SK-N-SH treated with all-trans-retinoic acid at 6 μM for 48 hours (cell line): ENCODE measurements at regions not wholly inside any gene's neighbourhood (a gene's known extent, or its start where the extent isn't known, plus 50 kb on each side); places are given as distances from the start of the nearest gene placed in this dataset.

Experiments
- ATAC-seq: fragments of 200-7000 bp; cut with Tn5 transposase; 3 replicates; pipeline ENCODE4 v1.9.1; 2020; ENCODE audit warnings: mild to moderate bottlenecking, moderate library complexity
- ARNTL ChIP-seq: fragments of 450-650 bp; formaldehyde crosslinking; IDR thresholded peaks from 2 replicates; pipeline ENCODE4 v1.5.0; 2020; ENCODE audit warnings: low read depth, mild to moderate bottlenecking, moderate library complexity, borderline replicate concordance
- BACH2 ChIP-seq: fragments of 250-450 bp; sonication (Bioruptor Pico); IDR thresholded peaks from 2 replicates; pipeline ENCODE4 v1.9.0; 2021; ENCODE audit warnings: mild to moderate bottlenecking, borderline replicate concordance
- CSDC2 ChIP-seq: fragments of 250-450 bp; sonication (Bioruptor Pico); IDR thresholded peaks from 2 replicates; pipeline ENCODE4 v1.5.0; 2020; ENCODE audit warnings: mild to moderate bottlenecking, moderate library complexity
- ESRRG ChIP-seq: fragments of 250-450 bp; sonication (Bioruptor Pico); IDR thresholded peaks from 2 replicates; pipeline ENCODE4 v1.6.1; 2021; ENCODE audit warnings: mild to moderate bottlenecking
- GLIS3 ChIP-seq: fragments of 250-450 bp; sonication (Bioruptor Pico); IDR thresholded peaks from 2 replicates; pipeline ENCODE4 v1.5.0; 2020; ENCODE audit warnings: mild to moderate bottlenecking, moderate library complexity
- ISL1 ChIP-seq: fragments of 250-450 bp; sonication (Bioruptor Pico); IDR thresholded peaks from 2 replicates; pipeline ENCODE4 v2.1.2; 2022; ENCODE audit warnings: mild to moderate bottlenecking, moderate library complexity
- PPARA ChIP-seq: fragments of 250-450 bp; sonication (Bioruptor Pico); IDR thresholded peaks from 2 replicates; pipeline ENCODE4 v1.5.0; 2020; ENCODE audit warnings: mild to moderate bottlenecking, borderline replicate concordance
- SNAI2 ChIP-seq: fragments of 250-450 bp; sonication (Bioruptor Pico); IDR thresholded peaks from 2 replicates; pipeline ENCODE4 v1.5.0; 2020; ENCODE audit warnings: mild to moderate bottlenecking, moderate library complexity
- TCF4 ChIP-seq: fragments of 250-450 bp; sonication (Bioruptor Pico); IDR thresholded peaks from 2 replicates; pipeline ENCODE4 v1.8.0; 2021; ENCODE audit warnings: mild to moderate bottlenecking, moderate library complexity, borderline replicate concordance
- TOX ChIP-seq: fragments of 250-450 bp; sonication (Bioruptor Pico); IDR thresholded peaks from 2 replicates; pipeline ENCODE4 v1.8.0; 2021; ENCODE audit warnings: mild to moderate bottlenecking, moderate library complexity, borderline replicate concordance
- ZC3H10 ChIP-seq: fragments of 250-450 bp; sonication (Bioruptor Pico); IDR thresholded peaks from 2 replicates; pipeline ENCODE4 v1.5.1; 2021; ENCODE audit warnings: mild to moderate bottlenecking, moderate library complexity
- ZFP3 ChIP-seq: fragments of 250-450 bp; sonication (Bioruptor Pico); IDR thresholded peaks from 2 replicates; pipeline ENCODE4 v1.5.0; 2020; ENCODE audit warnings: mild to moderate bottlenecking, moderate library complexity
- ZNF565 ChIP-seq: fragments of 450-650 bp; formaldehyde crosslinking; conservative IDR thresholded peaks from 2 replicates; pipeline ENCODE4 v1.5.0; 2020; ENCODE audit warnings: low read depth, mild to moderate bottlenecking, moderate library complexity
- ZNF70 ChIP-seq: fragments of 450-650 bp; formaldehyde crosslinking; IDR thresholded peaks from 2 replicates; pipeline ENCODE4 v1.5.0; 2020; ENCODE audit warnings: mild to moderate bottlenecking, moderate library complexity
- TF ChIP-seq, protein P1 (sequence below): fragments of 250-450 bp; sonication (Bioruptor Pico); IDR thresholded peaks from 2 replicates; pipeline ENCODE4 v1.5.1; 2020; ENCODE audit warnings: low read depth, mild to moderate bottlenecking, moderate library complexity
- TF ChIP-seq, protein P2 (sequence below): fragments of 250-450 bp; sonication (Bioruptor Pico); IDR thresholded peaks from 2 replicates; pipeline ENCODE4 v1.5.1; 2021; ENCODE audit warnings: mild to moderate bottlenecking, moderate library complexity
- TF ChIP-seq, protein P3 (sequence below): fragments of 250-450 bp; sonication (Bioruptor Pico); IDR thresholded peaks from 2 replicates; pipeline ENCODE4 v1.8.0; 2021; ENCODE audit warnings: low read depth, mild to moderate bottlenecking, moderate library complexity, borderline replicate concordance
- TF ChIP-seq, protein P4 (sequence below): fragments of 250-450 bp; sonication (Bioruptor Pico); IDR thresholded peaks from 2 replicates; pipeline ENCODE4 v1.5.0; 2020; ENCODE audit warnings: mild to moderate bottlenecking, moderate library complexity
- TF ChIP-seq, protein P5 (sequence below): fragments of 250-450 bp; sonication (Bioruptor Pico); IDR thresholded peaks from 2 replicates; pipeline ENCODE4 v1.8.0; 2020; ENCODE audit warnings: mild to moderate bottlenecking, moderate library complexity, borderline replicate concordance

DNA sequence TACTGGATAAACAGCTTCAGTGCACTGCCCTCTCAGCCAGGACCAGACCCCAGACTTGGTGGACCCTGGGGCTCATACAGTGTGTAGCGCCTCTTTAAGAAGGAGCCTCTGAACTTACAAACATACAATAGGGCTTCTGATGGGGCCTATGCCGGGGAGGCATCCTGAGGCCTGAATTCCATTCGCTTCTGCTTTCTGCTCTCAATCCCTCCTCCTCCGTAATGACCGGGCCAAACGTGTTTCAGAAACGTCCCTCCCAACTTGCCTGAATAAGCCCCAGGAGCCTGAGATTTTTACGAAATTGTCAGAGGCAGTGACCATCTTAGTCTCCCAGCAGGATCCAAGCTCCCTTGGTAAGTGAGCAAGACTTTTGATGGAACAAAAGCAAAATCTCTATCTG lies 128.1 kb upstream of the BOD1 start:
- no peak for ATAC-seq
- TF ChIP-seq BACH2 (CRISPR knock-in tag) = no peak
- TF ChIP-seq ZFP3 (CRISPR knock-in tag) = no peak
- TF ChIP-seq ARNTL (CRISPR knock-in tag) = no peak
- no peak for TF ChIP-seq CSDC2
- no peak for TF ChIP-seq ESRRG (CRISPR knock-in tag)
- TF ChIP-seq, protein P1, sequence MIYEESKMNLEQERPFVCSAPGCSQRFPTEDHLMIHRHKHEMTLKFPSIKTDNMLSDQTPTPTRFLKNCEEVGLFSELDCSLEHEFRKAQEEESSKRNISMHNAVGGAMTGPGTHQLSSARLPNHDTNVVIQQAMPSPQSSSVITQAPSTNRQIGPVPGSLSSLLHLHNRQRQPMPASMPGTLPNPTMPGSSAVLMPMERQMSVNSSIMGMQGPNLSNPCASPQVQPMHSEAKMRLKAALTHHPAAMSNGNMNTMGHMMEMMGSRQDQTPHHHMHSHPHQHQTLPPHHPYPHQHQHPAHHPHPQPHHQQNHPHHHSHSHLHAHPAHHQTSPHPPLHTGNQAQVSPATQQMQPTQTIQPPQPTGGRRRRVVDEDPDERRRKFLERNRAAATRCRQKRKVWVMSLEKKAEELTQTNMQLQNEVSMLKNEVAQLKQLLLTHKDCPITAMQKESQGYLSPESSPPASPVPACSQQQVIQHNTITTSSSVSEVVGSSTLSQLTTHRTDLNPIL (CRISPR knock-in tag) = no peak
- no peak for TF ChIP-seq PPARA (CRISPR knock-in tag)
- no peak for TF ChIP-seq GLIS3
- TF ChIP-seq, protein P2, sequence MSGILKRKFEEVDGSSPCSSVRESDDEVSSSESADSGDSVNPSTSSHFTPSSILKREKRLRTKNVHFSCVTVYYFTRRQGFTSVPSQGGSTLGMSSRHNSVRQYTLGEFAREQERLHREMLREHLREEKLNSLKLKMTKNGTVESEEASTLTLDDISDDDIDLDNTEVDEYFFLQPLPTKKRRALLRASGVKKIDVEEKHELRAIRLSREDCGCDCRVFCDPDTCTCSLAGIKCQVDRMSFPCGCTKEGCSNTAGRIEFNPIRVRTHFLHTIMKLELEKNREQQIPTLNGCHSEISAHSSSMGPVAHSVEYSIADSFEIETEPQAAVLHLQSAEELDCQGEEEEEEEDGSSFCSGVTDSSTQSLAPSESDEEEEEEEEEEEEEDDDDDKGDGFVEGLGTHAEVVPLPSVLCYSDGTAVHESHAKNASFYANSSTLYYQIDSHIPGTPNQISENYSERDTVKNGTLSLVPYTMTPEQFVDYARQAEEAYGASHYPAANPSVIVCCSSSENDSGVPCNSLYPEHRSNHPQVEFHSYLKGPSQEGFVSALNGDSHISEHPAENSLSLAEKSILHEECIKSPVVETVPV = no peak

DNA sequence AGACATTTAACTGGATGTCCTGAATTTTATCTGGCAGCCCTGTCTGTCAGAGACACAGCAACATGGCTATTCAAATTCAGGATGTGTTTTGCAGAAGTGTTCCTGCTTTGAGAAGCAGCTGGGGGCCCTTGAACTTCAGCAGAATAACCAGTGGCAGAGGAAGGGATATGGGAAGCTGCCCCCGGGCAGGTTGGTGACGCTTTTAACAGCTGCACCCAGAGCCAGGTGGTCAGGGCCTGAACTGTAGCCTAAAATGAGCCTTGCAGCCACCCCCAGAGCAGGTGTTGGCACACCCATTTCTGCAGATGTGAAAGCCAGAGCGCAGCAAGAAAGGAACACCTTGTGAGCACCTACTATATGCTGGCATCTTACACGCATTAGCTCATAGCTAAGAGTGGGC lies 128.7 kb upstream of the BOD1 start:
- ATAC-seq = no peak
- TF ChIP-seq ZNF565 (CRISPR knock-in tag) = no peak
- no peak for TF ChIP-seq PPARA (CRISPR knock-in tag)
- TF ChIP-seq ZC3H10 (CRISPR knock-in tag) = no peak
- TF ChIP-seq ARNTL (CRISPR knock-in tag) = no peak
- TF ChIP-seq, protein P3, sequence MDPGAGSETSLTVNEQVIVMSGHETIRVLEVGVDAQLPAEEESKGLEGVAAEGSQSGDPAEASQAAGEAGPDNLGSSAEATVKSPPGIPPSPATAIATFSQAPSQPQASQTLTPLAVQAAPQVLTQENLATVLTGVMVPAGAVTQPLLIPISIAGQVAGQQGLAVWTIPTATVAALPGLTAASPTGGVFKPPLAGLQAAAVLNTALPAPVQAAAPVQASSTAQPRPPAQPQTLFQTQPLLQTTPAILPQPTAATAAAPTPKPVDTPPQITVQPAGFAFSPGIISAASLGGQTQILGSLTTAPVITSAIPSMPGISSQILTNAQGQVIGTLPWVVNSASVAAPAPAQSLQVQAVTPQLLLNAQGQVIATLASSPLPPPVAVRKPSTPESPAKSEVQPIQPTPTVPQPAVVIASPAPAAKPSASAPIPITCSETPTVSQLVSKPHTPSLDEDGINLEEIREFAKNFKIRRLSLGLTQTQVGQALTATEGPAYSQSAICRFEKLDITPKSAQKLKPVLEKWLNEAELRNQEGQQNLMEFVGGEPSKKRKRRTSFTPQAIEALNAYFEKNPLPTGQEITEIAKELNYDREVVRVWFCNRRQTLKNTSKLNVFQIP = no peak
- TF ChIP-seq BACH2 (CRISPR knock-in tag) = no peak
- no peak for TF ChIP-seq TCF4
- TF ChIP-seq, protein P4, sequence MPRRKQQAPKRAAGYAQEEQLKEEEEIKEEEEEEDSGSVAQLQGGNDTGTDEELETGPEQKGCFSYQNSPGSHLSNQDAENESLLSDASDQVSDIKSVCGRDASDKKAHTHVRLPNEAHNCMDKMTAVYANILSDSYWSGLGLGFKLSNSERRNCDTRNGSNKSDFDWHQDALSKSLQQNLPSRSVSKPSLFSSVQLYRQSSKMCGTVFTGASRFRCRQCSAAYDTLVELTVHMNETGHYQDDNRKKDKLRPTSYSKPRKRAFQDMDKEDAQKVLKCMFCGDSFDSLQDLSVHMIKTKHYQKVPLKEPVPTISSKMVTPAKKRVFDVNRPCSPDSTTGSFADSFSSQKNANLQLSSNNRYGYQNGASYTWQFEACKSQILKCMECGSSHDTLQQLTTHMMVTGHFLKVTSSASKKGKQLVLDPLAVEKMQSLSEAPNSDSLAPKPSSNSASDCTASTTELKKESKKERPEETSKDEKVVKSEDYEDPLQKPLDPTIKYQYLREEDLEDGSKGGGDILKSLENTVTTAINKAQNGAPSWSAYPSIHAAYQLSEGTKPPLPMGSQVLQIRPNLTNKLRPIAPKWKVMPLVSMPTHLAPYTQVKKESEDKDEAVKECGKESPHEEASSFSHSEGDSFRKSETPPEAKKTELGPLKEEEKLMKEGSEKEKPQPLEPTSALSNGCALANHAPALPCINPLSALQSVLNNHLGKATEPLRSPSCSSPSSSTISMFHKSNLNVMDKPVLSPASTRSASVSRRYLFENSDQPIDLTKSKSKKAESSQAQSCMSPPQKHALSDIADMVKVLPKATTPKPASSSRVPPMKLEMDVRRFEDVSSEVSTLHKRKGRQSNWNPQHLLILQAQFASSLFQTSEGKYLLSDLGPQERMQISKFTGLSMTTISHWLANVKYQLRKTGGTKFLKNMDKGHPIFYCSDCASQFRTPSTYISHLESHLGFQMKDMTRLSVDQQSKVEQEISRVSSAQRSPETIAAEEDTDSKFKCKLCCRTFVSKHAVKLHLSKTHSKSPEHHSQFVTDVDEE (CRISPR knock-in tag) = no peak
- TF ChIP-seq CSDC2 = no peak
- no peak for TF ChIP-seq ZFP3 (CRISPR knock-in tag)
- TF ChIP-seq, protein P1 (CRISPR knock-in tag) = no peak
- TF ChIP-seq SNAI2 (CRISPR knock-in tag) = no peak
- TF ChIP-seq GLIS3 = no peak
- TF ChIP-seq, protein P5, sequence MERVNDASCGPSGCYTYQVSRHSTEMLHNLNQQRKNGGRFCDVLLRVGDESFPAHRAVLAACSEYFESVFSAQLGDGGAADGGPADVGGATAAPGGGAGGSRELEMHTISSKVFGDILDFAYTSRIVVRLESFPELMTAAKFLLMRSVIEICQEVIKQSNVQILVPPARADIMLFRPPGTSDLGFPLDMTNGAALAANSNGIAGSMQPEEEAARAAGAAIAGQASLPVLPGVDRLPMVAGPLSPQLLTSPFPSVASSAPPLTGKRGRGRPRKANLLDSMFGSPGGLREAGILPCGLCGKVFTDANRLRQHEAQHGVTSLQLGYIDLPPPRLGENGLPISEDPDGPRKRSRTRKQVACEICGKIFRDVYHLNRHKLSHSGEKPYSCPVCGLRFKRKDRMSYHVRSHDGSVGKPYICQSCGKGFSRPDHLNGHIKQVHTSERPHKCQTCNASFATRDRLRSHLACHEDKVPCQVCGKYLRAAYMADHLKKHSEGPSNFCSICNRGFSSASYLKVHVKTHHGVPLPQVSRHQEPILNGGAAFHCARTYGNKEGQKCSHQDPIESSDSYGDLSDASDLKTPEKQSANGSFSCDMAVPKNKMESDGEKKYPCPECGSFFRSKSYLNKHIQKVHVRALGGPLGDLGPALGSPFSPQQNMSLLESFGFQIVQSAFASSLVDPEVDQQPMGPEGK = no peak
- TF ChIP-seq TOX (CRISPR knock-in tag) = no peak
- TF ChIP-seq ZNF70 = no peak

DNA sequence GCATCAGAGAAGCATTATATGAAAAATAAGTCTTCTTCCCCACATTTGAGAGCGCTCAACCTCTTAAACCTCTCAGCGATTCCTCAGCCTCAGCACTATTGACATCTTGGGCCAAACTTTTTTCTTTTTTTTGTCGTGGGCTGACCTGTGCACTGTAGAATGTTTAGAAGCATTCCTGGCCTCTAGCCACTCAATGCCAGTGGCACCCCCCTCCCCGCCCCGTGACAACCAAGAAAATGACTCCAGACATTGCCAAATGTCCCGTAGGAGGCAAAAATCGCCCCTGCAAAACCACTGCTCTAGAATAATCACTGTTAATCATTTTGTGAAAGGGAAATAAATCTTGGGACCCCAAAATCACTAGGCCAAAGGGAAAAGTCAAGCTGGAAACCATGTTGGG lies 129.1 kb upstream of the BOD1 start:
- no peak for ATAC-seq
- TF ChIP-seq, protein P1 (CRISPR knock-in tag) = no peak
- TF ChIP-seq, protein P5 = no peak
- TF ChIP-seq ZNF565 (CRISPR knock-in tag) = no peak
- TF ChIP-seq TOX (CRISPR knock-in tag) = no peak
- TF ChIP-seq, protein P4 (CRISPR knock-in tag) = no peak
- TF ChIP-seq SNAI2 (CRISPR knock-in tag) = no peak
- no peak for TF ChIP-seq ISL1 (CRISPR knock-in tag)
- no peak for TF ChIP-seq ZC3H10 (CRISPR knock-in tag)
- TF ChIP-seq ESRRG (CRISPR knock-in tag) = no peak
- TF ChIP-seq ZNF70 = no peak
- TF ChIP-seq PPARA (CRISPR knock-in tag) = no peak
- TF ChIP-seq, all 23 proteins: peak for 0
